Esophagus muscularis mucosa (tissue), 4 donors: ENCODE measurements at regions not wholly inside any gene's neighbourhood (a gene's known extent, or its start where the extent isn't known, plus 50 kb on each side); places are given as distances from the start of the nearest gene placed in this dataset.

ENCODE experiments used
- EP300 ChIP-seq: sonication (generic); formaldehyde crosslinking; IDR thresholded peaks from one replicate; pipeline ENCODE4 v1.6.1; 2017; ENCODE audit warnings: antibody characterized with exemption
- POLR2A ChIP-seq: fragments of 450-650 bp; IDR thresholded peaks from one replicate; pipeline ENCODE4 v1.6.1; 2017; ENCODE audit warnings: antibody characterized with exemption, moderate library complexity, mild to moderate bottlenecking, low read depth
- POLR2AphosphoS5 ChIP-seq, 2 donors: sonication (generic); formaldehyde crosslinking; IDR thresholded peaks; one replicate each; pipeline ENCODE4 v1.6.1; 2017; ENCODE audit warnings: antibody characterized with exemption in 2 of 2
- TF ChIP-seq, protein P1 (sequence below), 3 experiments: fragments of 200-600 bp in 2 of 3; fragments of 450-650 bp in 1 of 3; sonication (generic) in 2 of 3; IDR thresholded peaks; one replicate each; pipeline ENCODE4 v1.5.1; 2017 to 2019; ENCODE audit warnings: antibody characterized with exemption in 3 of 3, mild to moderate bottlenecking in 2 of 3, moderate library complexity in 1 of 3

GRCh38 chr4:63541828-63542227 lies 867.4 kb downstream of the TECRL start:
- TF ChIP-seq, protein P1, sequence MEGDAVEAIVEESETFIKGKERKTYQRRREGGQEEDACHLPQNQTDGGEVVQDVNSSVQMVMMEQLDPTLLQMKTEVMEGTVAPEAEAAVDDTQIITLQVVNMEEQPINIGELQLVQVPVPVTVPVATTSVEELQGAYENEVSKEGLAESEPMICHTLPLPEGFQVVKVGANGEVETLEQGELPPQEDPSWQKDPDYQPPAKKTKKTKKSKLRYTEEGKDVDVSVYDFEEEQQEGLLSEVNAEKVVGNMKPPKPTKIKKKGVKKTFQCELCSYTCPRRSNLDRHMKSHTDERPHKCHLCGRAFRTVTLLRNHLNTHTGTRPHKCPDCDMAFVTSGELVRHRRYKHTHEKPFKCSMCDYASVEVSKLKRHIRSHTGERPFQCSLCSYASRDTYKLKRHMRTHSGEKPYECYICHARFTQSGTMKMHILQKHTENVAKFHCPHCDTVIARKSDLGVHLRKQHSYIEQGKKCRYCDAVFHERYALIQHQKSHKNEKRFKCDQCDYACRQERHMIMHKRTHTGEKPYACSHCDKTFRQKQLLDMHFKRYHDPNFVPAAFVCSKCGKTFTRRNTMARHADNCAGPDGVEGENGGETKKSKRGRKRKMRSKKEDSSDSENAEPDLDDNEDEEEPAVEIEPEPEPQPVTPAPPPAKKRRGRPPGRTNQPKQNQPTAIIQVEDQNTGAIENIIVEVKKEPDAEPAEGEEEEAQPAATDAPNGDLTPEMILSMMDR (IDR thresholded peaks at IDR 0.05) = no peak
- TF ChIP-seq POLR2AphosphoS5 (IDR thresholded peaks at IDR 0.05) (no peak), POLR2A (no peak), EP300 (no peak)
